Head of caudate nucleus (tissue), 42 donors: ENCODE measurements at regions not wholly inside any gene's neighbourhood (a gene's known extent, or its start where the extent isn't known, plus 50 kb on each side); places are given as distances from the start of the nearest gene placed in this dataset.

ENCODE experiments used
- DNase-seq, 42 donors: peaks; one replicate each; pipeline versions ENCODE4 v3.0.0 to v3.0.0-alpha.2; 2020 to 2021; ENCODE audit warnings: mixed read lengths in 7 of 42
- intact Hi-C: fragments of 100-400 bp; cut with DNase I; formaldehyde crosslinking; loops from one replicate; pipeline ENCODE4 v1.15.0; 2022

DNA sequence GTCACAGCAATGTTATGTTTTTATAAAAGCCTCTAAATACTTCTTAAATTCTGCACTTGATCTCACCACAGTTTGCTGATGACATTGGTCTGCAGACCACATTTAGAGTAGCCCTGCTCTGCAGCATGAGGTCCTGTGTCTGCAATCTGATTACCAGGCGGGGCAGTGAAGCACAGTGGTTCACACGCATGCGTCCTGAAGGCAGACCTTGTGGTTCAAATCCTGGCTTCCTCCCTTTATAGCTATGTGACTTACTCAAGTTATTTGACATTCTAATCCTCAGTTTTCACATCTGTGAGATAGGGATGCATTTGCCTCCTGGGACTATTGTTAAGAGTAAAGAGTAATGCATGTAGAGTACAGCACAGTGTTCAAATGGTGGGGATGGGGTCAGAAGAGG, 50.3 kb downstream of the BMAL2 start:
- DNase-seq: no peak
- intact Hi-C loops: no loop called here

- DNase-seq: peak; percentile 23 to 86 (median 66)
- intact Hi-C loops: no loop called here
Observed at GRCh38 chr12:27383429-27384260, 51.0 kb downstream of the BMAL2 start.

GRCh38 chr12:27384261-27384590, 51.6 kb downstream of the BMAL2 start:
- intact Hi-C loops: no loop called here
- DNase-seq: no peak

DNA sequence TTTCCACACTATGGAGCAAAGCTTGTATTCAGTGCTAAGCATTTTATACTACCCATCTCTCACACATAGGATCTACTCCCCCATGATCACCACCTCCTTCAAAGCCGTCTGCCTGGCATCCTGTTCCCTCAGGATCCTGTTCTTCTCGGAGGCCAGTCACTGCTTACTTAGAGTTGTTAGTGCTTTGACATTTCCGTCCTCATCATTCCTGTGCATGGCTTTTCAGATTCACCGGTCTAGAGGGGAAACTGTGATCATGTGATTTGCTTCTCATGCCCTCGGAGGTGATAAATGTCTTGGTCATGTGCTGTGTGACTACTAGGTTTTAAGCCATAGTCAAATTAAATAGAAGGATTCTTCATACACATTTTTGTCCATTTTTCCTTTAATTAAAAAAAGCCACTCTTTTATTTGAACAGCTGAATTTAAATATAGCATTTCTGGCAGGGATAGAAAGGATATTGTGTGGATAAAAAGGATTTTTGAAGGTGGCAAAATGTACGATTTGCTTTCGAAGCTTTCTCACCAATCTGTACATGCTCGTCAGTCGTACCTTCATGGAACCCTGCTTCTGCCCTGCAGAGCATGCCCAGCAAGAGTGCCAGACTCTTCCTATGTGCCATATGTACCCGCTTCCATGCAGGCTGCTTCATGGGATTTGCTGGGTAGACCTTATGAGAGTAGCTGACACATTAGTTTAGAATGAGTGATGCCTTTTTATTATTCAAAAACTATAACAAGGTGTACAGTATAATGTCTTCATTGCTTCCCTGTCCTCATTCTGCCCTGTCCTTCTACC, 53.3 kb downstream of the BMAL2 start:
- no peak for DNase-seq
- intact Hi-C loops: no loop called here

GRCh38 chr12:27387473-27387872, 54.8 kb downstream of the BMAL2 start:
- intact Hi-C loops: no loop called here
- no peak for DNase-seq

DNA sequence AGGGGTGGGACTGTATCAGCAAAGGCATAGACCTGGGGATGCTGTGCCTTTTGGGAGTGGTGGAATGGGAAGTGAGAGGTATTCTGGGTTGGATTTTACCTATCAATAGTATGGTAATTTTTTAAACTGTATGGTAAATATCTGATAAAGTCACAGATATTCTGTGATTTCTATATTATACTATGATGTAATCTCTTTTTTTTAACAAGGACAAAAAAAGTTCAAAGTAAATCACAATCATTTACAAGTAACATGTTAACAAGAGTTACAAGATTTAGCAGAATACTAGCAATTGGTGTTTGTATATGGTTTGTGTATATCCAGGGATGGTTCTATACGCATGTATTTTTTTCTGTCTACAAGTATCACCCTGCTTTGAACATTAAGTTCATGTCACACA, 56.0 kb downstream of the BMAL2 start:
- intact Hi-C loops: no loop called here
- no peak for DNase-seq

- no peak for DNase-seq
- intact Hi-C loops: no loop called here
Observed at GRCh38 chr12:27394676-27395075, 51.9 kb upstream of the SMCO2 start.

DNA sequence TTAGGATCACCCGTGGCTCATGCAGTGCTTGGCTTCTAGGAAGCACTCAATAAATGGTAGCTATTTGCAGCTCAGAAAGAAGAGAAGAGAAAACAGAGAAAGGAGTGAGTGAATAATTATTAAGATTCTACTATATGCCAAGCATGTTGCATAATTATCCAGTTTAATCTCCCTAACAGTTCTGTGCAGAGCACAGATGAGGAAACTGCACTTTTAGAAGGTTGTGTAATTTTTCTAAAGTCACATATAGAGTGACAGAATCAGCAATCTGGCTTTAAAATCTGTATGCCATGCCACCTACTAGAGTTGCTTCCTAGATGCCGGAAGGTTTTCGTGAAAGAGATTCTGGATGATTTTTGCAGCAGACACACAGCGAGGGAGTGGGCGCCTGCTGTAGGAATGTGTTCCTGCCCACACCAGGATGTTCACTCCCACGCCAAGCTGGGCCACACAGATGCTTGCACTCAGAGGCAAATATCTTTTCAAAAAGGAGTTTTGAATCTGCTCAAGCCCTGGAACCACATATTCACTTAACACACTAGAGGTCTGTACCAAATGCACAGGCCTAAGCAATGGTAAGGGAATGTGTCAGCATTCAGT, 50.2 kb upstream of the SMCO2 start:
- intact Hi-C loops: no loop called here
- DNase-seq: peak in 38 of 42 donors; percentile 10 to 78 (median 42)
